ENCODE measurements at regions not wholly inside any gene's neighbourhood (a gene's known extent, or its start where the extent isn't known, plus 50 kb on each side); places are given as distances from the start of the nearest gene placed in this dataset.
"Not testable (repeated sequence)": the region's sequence is repeated elsewhere in the genome, so short reads cannot be mapped to it uniquely, and the experiment has no call there.

DNA sequence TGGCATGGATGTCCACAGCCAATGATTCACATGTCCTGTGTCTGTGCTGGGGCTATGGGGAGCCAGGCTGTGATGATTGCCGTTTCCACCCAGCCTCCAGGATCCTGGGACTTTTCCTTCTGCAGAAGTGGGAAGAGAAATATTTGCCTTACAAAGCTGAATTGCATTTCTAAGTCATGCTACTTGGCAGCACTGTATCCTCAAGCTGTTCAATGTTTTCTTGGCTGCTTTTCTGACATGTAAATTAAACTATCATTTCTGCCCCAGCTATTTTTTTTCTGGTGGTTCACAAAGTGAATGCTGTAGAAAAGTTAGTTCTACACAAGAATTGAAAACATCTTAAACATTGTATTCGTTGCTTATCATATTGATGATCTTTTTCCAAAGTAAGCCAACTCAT, 51.9 kb upstream of the TCERG1L start:
- Histone ChIP-seq H3K36me3 (ENCODE audit: control insufficient read depth, insufficient read depth, low read length) (no peaks in the 10 kb centered on the region), H3K4me1 (ENCODE audit: control insufficient read depth, insufficient read depth, low read length, poor library complexity, severe bottlenecking) (no peaks in the 10 kb centered on the region), H3K27ac (ENCODE audit: low read depth, low read length, severe bottlenecking) (no peak overlapping the region), H3K9me3 (ENCODE audit: control insufficient read depth, low read length) (peaks cover 3% of the 10 kb centered on the region), H3K4me3 (ENCODE audit: extremely low read depth, insufficient read depth, low read length, poor library complexity, severe bottlenecking) (no peak overlapping the region)
- 80 to 86% methylated on average over 1 of the region's 2 CpGs for WGBS, 2 experiments (ENCODE audit: insufficient coverage in 2 of 2)

DNA sequence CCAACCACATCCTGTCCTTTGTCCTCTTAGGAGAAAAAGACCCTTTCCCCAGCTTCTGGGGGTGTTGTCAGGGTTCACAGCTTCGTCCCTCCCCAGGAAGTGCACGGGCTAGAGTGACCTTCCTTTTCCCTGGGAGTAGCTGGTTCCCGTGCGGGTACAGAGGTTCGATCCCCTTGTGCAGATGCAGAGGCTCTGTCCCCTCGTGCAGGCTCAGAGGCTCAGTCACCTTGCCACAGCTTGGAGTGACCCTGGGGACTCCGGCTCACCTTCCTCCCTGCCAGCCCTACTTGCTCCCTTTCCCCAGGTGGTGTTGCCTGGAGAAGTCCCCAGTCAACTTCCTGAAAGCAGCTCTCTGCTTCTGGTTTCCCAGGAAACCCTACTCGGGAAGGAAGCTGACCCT, 60.0 kb upstream of the TCERG1L start:
- no peaks in the 10 kb centered on the region for H3K36me3 ChIP-seq (ENCODE audit: control insufficient read depth, insufficient read depth, low read length)
- no peak overlapping the region for H3K27ac ChIP-seq (ENCODE audit: low read depth, low read length, severe bottlenecking)
- WGBS, 2 experiments (ENCODE audit: insufficient coverage in 2 of 2), result 81 to 94% methylated on average over 7 to 8 of the region's 8 CpGs
- no peaks in the 10 kb centered on the region for H3K4me1 ChIP-seq (ENCODE audit: control insufficient read depth, insufficient read depth, low read length, poor library complexity, severe bottlenecking)
- H3K9me3 ChIP-seq (ENCODE audit: control insufficient read depth, low read length), result peaks cover 10% of the 10 kb centered on the region
- no peak overlapping the region for H3K4me3 ChIP-seq (ENCODE audit: extremely low read depth, insufficient read depth, low read length, poor library complexity, severe bottlenecking)

GRCh38 chr10:131381576-131381975, 70.1 kb upstream of the TCERG1L start:
- Histone ChIP-seq H3K4me3 (ENCODE audit: extremely low read depth, insufficient read depth, low read length, poor library complexity, severe bottlenecking) (no peak overlapping the region), H3K36me3 (ENCODE audit: control insufficient read depth, insufficient read depth, low read length) (no peaks in the 10 kb centered on the region), H3K27ac (ENCODE audit: low read depth, low read length, severe bottlenecking) (no peak overlapping the region), H3K9me3 (ENCODE audit: control insufficient read depth, low read length) (no peaks in the 10 kb centered on the region), H3K4me1 (ENCODE audit: control insufficient read depth, insufficient read depth, low read length, poor library complexity, severe bottlenecking) (no peaks in the 10 kb centered on the region)
- WGBS, 2 experiments (ENCODE audit: insufficient coverage in 2 of 2), result 90% methylated on average over 13 of the region's 13 CpGs

DNA sequence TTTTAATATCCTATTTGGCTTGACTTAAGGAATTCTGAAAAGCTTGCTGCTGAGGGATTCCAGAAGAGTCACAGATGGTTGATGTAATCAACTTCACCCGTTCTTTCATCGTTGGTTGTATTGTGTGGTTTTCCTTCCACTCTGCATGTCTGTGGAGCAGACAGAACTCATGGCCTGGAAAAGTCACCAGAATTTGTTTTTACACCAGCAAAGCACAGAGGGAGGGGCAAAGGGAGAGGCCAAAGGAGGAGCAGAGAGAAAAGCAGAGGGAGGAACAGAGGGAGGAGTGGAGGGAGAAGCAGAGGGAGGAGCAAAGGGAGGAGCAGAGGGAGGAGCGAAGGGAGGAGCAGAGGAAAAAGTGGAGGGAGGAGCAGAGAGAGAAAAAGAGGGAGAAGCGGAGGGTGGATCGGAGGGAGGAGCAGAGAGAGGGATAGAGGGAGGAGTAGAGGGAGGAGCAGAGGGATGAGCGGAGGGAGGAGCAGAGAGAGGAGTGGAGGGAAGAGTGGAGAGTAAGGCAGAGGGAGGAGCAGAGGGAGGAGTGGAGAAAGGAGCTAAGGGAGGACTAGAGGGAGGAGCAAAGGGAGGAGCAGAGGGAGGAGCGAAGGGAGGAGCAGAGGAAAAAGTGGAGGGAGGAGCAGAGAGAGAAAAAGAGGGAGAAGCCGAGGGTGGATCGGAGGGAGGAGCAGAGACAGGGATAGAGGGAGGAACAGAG, 73.8 kb upstream of the TCERG1L start:
- WGBS, 2 experiments (ENCODE audit: insufficient coverage in 2 of 2), result 89 to 93% methylated on average over 7 to 9 of the region's 9 CpGs

GRCh38 chr10:131387018-131387529, 75.6 kb upstream of the TCERG1L start:
- Histone ChIP-seq H3K9me3 (ENCODE audit: control insufficient read depth, low read length) (no peaks in the 10 kb centered on the region), H3K27ac (ENCODE audit: low read depth, low read length, severe bottlenecking) (no peak overlapping the region), H3K36me3 (ENCODE audit: control insufficient read depth, insufficient read depth, low read length) (no peaks in the 10 kb centered on the region), H3K4me1 (ENCODE audit: control insufficient read depth, insufficient read depth, low read length, poor library complexity, severe bottlenecking) (no peaks in the 10 kb centered on the region), H3K4me3 (ENCODE audit: extremely low read depth, insufficient read depth, low read length, poor library complexity, severe bottlenecking) (no peak overlapping the region)
- WGBS, 2 experiments (ENCODE audit: insufficient coverage in 2 of 2), result 37 to 41% methylated on average over 8 to 9 of the region's 11 CpGs

More for the DNA sequence above, 73.8 kb upstream of the TCERG1L start:
- not testable (repeated sequence) for H3K36me3 ChIP-seq (ENCODE audit: control insufficient read depth, insufficient read depth, low read length); H3K4me3 ChIP-seq (ENCODE audit: extremely low read depth, insufficient read depth, low read length, poor library complexity, severe bottlenecking); H3K4me1 ChIP-seq (ENCODE audit: control insufficient read depth, insufficient read depth, low read length, poor library complexity, severe bottlenecking); H3K27ac ChIP-seq (ENCODE audit: low read depth, low read length, severe bottlenecking); H3K9me3 ChIP-seq (ENCODE audit: control insufficient read depth, low read length)

DNA sequence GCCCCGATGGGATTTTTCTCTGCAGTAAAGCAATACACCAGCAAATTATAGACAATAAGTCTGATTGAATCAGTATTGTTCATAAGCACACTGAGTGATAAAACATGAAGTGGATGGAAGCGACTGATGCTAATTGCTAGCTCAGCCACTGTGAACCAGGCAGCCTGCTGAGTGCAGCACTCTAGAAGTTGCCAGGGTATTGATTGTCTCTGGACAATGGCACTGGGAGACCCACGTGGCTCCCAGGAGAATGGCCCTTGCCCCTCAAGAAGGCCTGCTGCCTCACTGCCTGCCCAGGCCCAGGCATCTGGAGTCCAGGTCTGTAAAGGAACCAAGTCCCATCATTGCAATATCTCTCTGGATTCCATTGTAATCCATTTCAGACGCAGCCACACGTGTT, 80.4 kb upstream of the TCERG1L start:
- Histone ChIP-seq H3K27ac (ENCODE audit: low read depth, low read length, severe bottlenecking) (no peak overlapping the region), H3K4me3 (ENCODE audit: extremely low read depth, insufficient read depth, low read length, poor library complexity, severe bottlenecking) (no peak overlapping the region), H3K4me1 (ENCODE audit: control insufficient read depth, insufficient read depth, low read length, poor library complexity, severe bottlenecking) (no peaks in the 10 kb centered on the region), H3K9me3 (ENCODE audit: control insufficient read depth, low read length) (no peaks in the 10 kb centered on the region), H3K36me3 (ENCODE audit: control insufficient read depth, insufficient read depth, low read length) (no peaks in the 10 kb centered on the region)
- WGBS, 2 experiments (ENCODE audit: insufficient coverage in 2 of 2), result 84 to 88% methylated on average over 4 to 5 of the region's 5 CpGs

DNA sequence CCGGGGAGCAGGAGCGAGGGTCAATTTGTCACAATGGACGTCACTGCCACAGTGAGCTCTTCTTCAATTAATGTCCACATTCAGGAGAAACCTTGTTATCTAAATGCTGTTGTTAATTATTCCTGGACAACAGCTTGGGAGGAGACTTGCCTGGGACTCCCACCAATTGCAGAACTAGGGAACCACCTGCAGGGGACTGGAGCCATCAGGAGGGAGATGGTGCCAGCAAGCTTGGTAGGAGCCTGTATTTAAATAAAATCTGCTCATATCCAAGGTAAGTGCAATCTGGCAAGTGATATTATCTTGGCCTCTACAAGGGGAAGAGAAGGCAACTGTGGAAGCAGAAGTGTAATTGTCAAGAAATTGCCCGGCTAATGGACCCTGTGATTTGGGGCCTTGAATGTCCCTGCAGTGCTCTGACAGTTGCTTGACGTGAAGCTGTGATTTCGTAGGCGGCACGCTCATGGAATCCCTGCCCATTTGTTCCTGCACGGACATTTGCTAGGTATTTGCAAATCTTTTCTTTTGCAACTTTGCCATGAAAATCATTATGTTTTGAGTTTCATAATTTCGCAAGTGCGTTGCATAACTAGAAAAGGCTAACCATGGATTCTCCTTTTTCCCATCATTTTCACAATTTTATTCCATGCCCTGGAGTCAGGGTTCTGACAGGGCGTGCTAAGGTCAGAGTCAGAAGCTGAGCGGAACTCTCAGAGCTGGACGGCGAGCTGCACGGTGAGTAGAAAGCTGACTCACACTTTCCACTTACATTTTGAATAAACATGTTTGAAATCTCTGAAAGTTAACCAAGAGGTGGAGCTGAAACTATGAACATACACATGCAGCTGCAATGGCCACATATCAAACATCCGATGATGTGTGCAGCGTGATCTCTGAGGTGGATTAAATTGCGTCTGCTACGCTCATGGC, 84.9 kb upstream of the TCERG1L start:
- WGBS, 2 experiments (ENCODE audit: insufficient coverage in 2 of 2), result 92 to 94% methylated on average over 14 to 19 of the region's 20 CpGs
- H3K4me3 ChIP-seq (ENCODE audit: extremely low read depth, insufficient read depth, low read length, poor library complexity, severe bottlenecking), result no peak overlapping the region
- H3K9me3 ChIP-seq (ENCODE audit: control insufficient read depth, low read length), result no peaks in the 10 kb centered on the region
- H3K4me1 ChIP-seq (ENCODE audit: control insufficient read depth, insufficient read depth, low read length, poor library complexity, severe bottlenecking), result no peaks in the 10 kb centered on the region
- H3K27ac ChIP-seq (ENCODE audit: low read depth, low read length, severe bottlenecking), result no peak overlapping the region
- H3K36me3 ChIP-seq (ENCODE audit: control insufficient read depth, insufficient read depth, low read length), result no peaks in the 10 kb centered on the region

- no peak overlapping the region for H3K4me3 ChIP-seq (ENCODE audit: extremely low read depth, insufficient read depth, low read length, poor library complexity, severe bottlenecking)
- H3K9me3 ChIP-seq (ENCODE audit: control insufficient read depth, low read length), result no peaks in the 10 kb centered on the region
- H3K36me3 ChIP-seq (ENCODE audit: control insufficient read depth, insufficient read depth, low read length), result no peaks in the 10 kb centered on the region
- H3K4me1 ChIP-seq (ENCODE audit: control insufficient read depth, insufficient read depth, low read length, poor library complexity, severe bottlenecking), result no peaks in the 10 kb centered on the region
- H3K27ac ChIP-seq (ENCODE audit: low read depth, low read length, severe bottlenecking), result no peak overlapping the region
- 74 to 78% methylated on average over 5 of the region's 5 CpGs for WGBS, 2 experiments (ENCODE audit: insufficient coverage in 2 of 2)
Observed at GRCh38 chr10:131398166-131398565, 86.6 kb upstream of the TCERG1L start.

DNA sequence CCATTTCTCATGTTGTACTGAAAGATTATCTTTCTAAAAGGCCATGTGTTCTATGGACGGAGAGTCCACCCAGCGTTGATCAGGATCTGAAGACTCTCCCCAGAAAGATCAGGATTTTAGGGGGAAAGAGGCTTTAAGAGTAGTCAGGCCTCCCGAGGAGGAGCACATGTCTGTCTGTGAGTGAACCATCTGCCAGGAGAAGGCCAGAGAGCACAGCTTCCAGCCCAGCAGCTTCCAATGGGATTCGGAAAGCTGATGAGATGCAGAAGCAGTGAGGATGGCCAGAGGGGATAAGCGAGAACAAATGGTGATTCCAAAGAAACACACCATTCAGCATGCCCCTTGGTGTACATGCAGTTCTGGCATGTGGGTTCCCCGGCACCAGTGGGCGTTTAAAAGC, 88.5 kb upstream of the TCERG1L start:
- no peaks in the 10 kb centered on the region for H3K4me1 ChIP-seq (ENCODE audit: control insufficient read depth, insufficient read depth, low read length, poor library complexity, severe bottlenecking)
- H3K27ac ChIP-seq (ENCODE audit: low read depth, low read length, severe bottlenecking), result no peak overlapping the region
- H3K9me3 ChIP-seq (ENCODE audit: control insufficient read depth, low read length), result no peaks in the 10 kb centered on the region
- no peaks in the 10 kb centered on the region for H3K36me3 ChIP-seq (ENCODE audit: control insufficient read depth, insufficient read depth, low read length)
- WGBS, 2 experiments (ENCODE audit: insufficient coverage in 2 of 2), result 78 to 90% methylated on average over 5 to 6 of the region's 7 CpGs
- H3K4me3 ChIP-seq (ENCODE audit: extremely low read depth, insufficient read depth, low read length, poor library complexity, severe bottlenecking), result no peak overlapping the region

- Histone ChIP-seq H3K4me1 (ENCODE audit: control insufficient read depth, insufficient read depth, low read length, poor library complexity, severe bottlenecking) (no peaks in the 10 kb centered on the region), H3K27ac (ENCODE audit: low read depth, low read length, severe bottlenecking) (no peak overlapping the region), H3K4me3 (ENCODE audit: extremely low read depth, insufficient read depth, low read length, poor library complexity, severe bottlenecking) (no peak overlapping the region), H3K9me3 (ENCODE audit: control insufficient read depth, low read length) (no peaks in the 10 kb centered on the region), H3K36me3 (ENCODE audit: control insufficient read depth, insufficient read depth, low read length) (no peaks in the 10 kb centered on the region)
- WGBS, 2 experiments (ENCODE audit: insufficient coverage in 2 of 2), result 83% methylated on average over 4 to 5 of the region's 5 CpGs
Observed at GRCh38 chr10:131400513-131400912, 89.0 kb upstream of the TCERG1L start.

Measured in mesodermal cell (in vitro differentiated cells).